Suprapubic skin (tissue), 4 donors: ENCODE measurements at regions not wholly inside any gene's neighbourhood (a gene's known extent, or its start where the extent isn't known, plus 50 kb on each side); places are given as distances from the start of the nearest gene placed in this dataset.

Experiments used
- CTCF ChIP-seq, 2 donors: fragments of 200-600 bp in 1 of 2; fragments of 450-650 bp in 1 of 2; sonication (generic) in 1 of 2; IDR thresholded peaks; one replicate each; pipeline ENCODE4 v1.5.1; 2016 to 2019; ENCODE audit warnings: antibody characterized with exemption in 2 of 2, mild to moderate bottlenecking in 1 of 2, moderate library complexity in 1 of 2
- EP300 ChIP-seq: sonication (generic); formaldehyde crosslinking; IDR thresholded peaks from one replicate; pipeline ENCODE4 v1.6.1; 2017; ENCODE audit warnings: antibody characterized with exemption
- POLR2A ChIP-seq, 2 donors: fragments of 450-650 bp; IDR thresholded peaks; one replicate each; pipeline ENCODE4 v1.6.1; 2017; ENCODE audit warnings: antibody characterized with exemption in 2 of 2, mild to moderate bottlenecking in 2 of 2, moderate library complexity in 2 of 2
- POLR2AphosphoS5 ChIP-seq, 3 donors: sonication (generic); formaldehyde crosslinking; IDR thresholded peaks; one replicate each; pipeline ENCODE4 v1.6.1; 2017; ENCODE audit warnings: antibody characterized with exemption in 3 of 3

- no peak for TF ChIP-seq CTCF (IDR thresholded peaks at IDR 0.05)
- no peak for TF ChIP-seq POLR2AphosphoS5 (IDR thresholded peaks at IDR 0.05)
- TF ChIP-seq POLR2A (IDR thresholded peaks at IDR 0.05): no peak
- TF ChIP-seq EP300: no peak
Measured at GRCh38 chr10:89837165-89838043, 136.0 kb downstream of the KIF20B start.
